Endothelial cell of umbilical vein (primary cell): ENCODE measurements at regions not wholly inside any gene's neighbourhood (a gene's known extent, or its start where the extent isn't known, plus 50 kb on each side); places are given as distances from the start of the nearest gene placed in this dataset.

Experiments
- BruUV-seq: library from RNA; stranded (reverse); fragments of 400-500 nt; replicated peaks from 2 replicates; lab custom pipeline; 2021; lab: Mats Ljungman, UMichigan
- CTCF ChIA-PET: fragments of 300-600, 350-600 bp; sonication (Branson Sonifier 250); formaldehyde crosslinking; loops from one replicate; lab custom pipeline; 2021; ENCODE audit warnings: antibody characterized with exemption, inconsistent platforms; lab: Charles Lee
- POLR2A ChIA-PET: fragments of 300-600, 350-600 bp; sonication (Branson Sonifier 250); formaldehyde crosslinking; loops from one replicate; lab custom pipeline; 2021; ENCODE audit warnings: antibody characterized with exemption, inconsistent platforms; lab: Charles Lee
- DNase-seq: peaks from one replicate; pipeline ENCODE4 v3.0.0-alpha.2; 2011; ENCODE audit warnings: low read depth, low spot score
- FAIRE-seq: peaks from 2 replicates; lab custom pipeline; 2011; peaks lifted over from hg19 to GRCh38; lab: Jason Lieb, UNC
- H2AFZ ChIP-seq: 2 replicates; pipeline ENCODE4 v1.6.0; 2012; ENCODE audit warnings: low read depth, low read length, control low read depth, inconsistent platforms
- H3K27ac ChIP-seq: 2 replicates; pipeline ENCODE4 v1.5.1; 2011; ENCODE audit warnings: low read depth, mild to moderate bottlenecking, control low read depth, low read length, moderate library complexity; ENCODE audit not compliant: insufficient read depth
- H3K27me3 ChIP-seq, 2 experiments: 2 replicates each; pipeline versions ENCODE4 v1.6.0 to v1.6.1; 2011; ENCODE audit warnings: low read length in 2 of 2, mixed read lengths in 1 of 2; ENCODE audit not compliant: control insufficient read depth in 2 of 2, insufficient read depth in 2 of 2
- H3K36me3 ChIP-seq, 2 experiments: 2 replicates in 1 of 2; 3 replicates in 1 of 2; pipeline ENCODE4 v1.5.1; 2011; ENCODE audit warnings: low read length in 2 of 2, mild to moderate bottlenecking in 1 of 2, moderate library complexity in 1 of 2; ENCODE audit not compliant: control insufficient read depth in 2 of 2, insufficient read depth in 2 of 2; ENCODE audit errors: extremely low read depth in 1 of 2
- H3K4me1 ChIP-seq: 3 replicates; pipeline ENCODE4 v1.5.1; 2011; ENCODE audit warnings: mild to moderate bottlenecking, low read length; ENCODE audit not compliant: control insufficient read depth, insufficient read depth; ENCODE audit errors: extremely low read depth
- H3K4me2 ChIP-seq: 2 replicates; pipeline ENCODE4 v1.6.1; 2011; ENCODE audit warnings: low read length, control low read depth, mixed read lengths; ENCODE audit not compliant: insufficient read depth
- H3K4me3 ChIP-seq, 3 experiments: fragments of 200-600 bp in 1 of 3; sonication (generic), shearing (Covaris generic) in 1 of 3; replicated peaks in 1 of 3; 2 replicates each; pipeline ENCODE4 v1.5.1; 2011 to 2016; ENCODE audit warnings: control low read depth in 3 of 3, low read length in 3 of 3, mild to moderate bottlenecking in 2 of 3, inconsistent platforms in 1 of 3, low read depth in 1 of 3, moderate library complexity in 1 of 3; ENCODE audit not compliant: insufficient read depth in 1 of 3
- H3K79me2 ChIP-seq: 2 replicates; pipeline ENCODE4 v1.6.0; 2012; ENCODE audit warnings: low read length, inconsistent platforms; ENCODE audit not compliant: control insufficient read depth, insufficient read depth
- H3K9ac ChIP-seq: replicated peaks from 2 replicates; pipeline ENCODE3; 2011; ENCODE audit warnings: low read length, control low read depth; ENCODE audit not compliant: insufficient read depth; ENCODE audit errors: extremely low read depth
- H3K9me1 ChIP-seq: replicated peaks from 3 replicates; pipeline ENCODE4 v1.6.0; 2011; ENCODE audit warnings: mild to moderate bottlenecking, low read length; ENCODE audit not compliant: control insufficient read depth, insufficient read depth; ENCODE audit errors: extremely low read depth
- H3K9me3 ChIP-seq: replicated peaks from 2 replicates; pipeline ENCODE4 v1.5.1; 2012; ENCODE audit warnings: low read length, inconsistent platforms; ENCODE audit not compliant: control insufficient read depth, insufficient read depth
- H4K20me1 ChIP-seq: replicated peaks from 2 replicates; pipeline ENCODE3; 2011; ENCODE audit warnings: mild to moderate bottlenecking, low read length; ENCODE audit not compliant: control insufficient read depth, insufficient read depth; ENCODE audit errors: extremely low read depth
- EZH2 ChIP-seq: IDR thresholded peaks from 2 replicates; pipeline ENCODE4 v1.6.1; 2012; ENCODE audit warnings: borderline replicate concordance, low read depth, mild to moderate bottlenecking, moderate library complexity, low read length, inconsistent platforms; ENCODE audit not compliant: severe bottlenecking
- FOS ChIP-seq: IDR thresholded peaks from 2 replicates; pipeline ENCODE4 v1.6.1; 2011; ENCODE audit warnings: mild to moderate bottlenecking, low read length, moderate library complexity, borderline replicate concordance; ENCODE audit not compliant: insufficient read depth
- GATA2 ChIP-seq: IDR thresholded peaks from 2 replicates; pipeline ENCODE4 v1.7.0; 2011; ENCODE audit warnings: low read depth, mild to moderate bottlenecking, moderate library complexity, mixed read lengths, low read length; ENCODE audit not compliant: insufficient read length, insufficient read depth
- JUN ChIP-seq: IDR thresholded peaks from 2 replicates; pipeline ENCODE4 v1.6.1; 2011; ENCODE audit warnings: borderline replicate concordance, low read depth; ENCODE audit not compliant: insufficient read length, insufficient read depth
- MYC ChIP-seq: IDR thresholded peaks from one replicate; pipeline ENCODE4 v1.6.1; 2011; ENCODE audit warnings: mild to moderate bottlenecking, low read depth, low read length
- POLR2A ChIP-seq: IDR thresholded peaks from 2 replicates; pipeline ENCODE4 v1.6.1; 2012; ENCODE audit warnings: low read depth, mild to moderate bottlenecking, control low read depth, low read length
- POLR2AphosphoS5 ChIP-seq: IDR thresholded peaks from 2 replicates; pipeline ENCODE4 v1.6.1; 2012; ENCODE audit warnings: low read depth, mild to moderate bottlenecking, control low read depth, low read length, moderate library complexity; ENCODE audit not compliant: insufficient read depth
- dilution Hi-C: fragments of 300-500 bp; cut with MboI; formaldehyde crosslinking; loops from one replicate; pipeline ENCODE4 v1.15.0; 2019; ENCODE audit warnings: low sequenced_read_pairs; ENCODE audit not compliant: extremely low pct_ligation_motif_present
- intact Hi-C: fragments of 100-400 bp; cut with micrococcal nuclease; formaldehyde crosslinking; loops from one replicate; pipeline ENCODE4 v1.10.0; 2022
- TF ChIP-seq, protein P1 (sequence below), 2 donors: IDR thresholded peaks; 1 replicate in 1 of 2; 2 replicates in 1 of 2; pipeline ENCODE4 v1.5.1; 2011; ENCODE audit warnings: low read length in 2 of 2, mild to moderate bottlenecking in 2 of 2, moderate library complexity in 2 of 2, control low read depth in 1 of 2, inconsistent platforms in 1 of 2, low read depth in 1 of 2; ENCODE audit not compliant: insufficient read depth in 1 of 2; ENCODE audit errors: extremely low read depth in 1 of 2
- TF ChIP-seq, protein P2 (sequence below): IDR thresholded peaks from 2 replicates; pipeline ENCODE4 v1.6.1; 2011; ENCODE audit not compliant: insufficient read depth, insufficient read length

DNA sequence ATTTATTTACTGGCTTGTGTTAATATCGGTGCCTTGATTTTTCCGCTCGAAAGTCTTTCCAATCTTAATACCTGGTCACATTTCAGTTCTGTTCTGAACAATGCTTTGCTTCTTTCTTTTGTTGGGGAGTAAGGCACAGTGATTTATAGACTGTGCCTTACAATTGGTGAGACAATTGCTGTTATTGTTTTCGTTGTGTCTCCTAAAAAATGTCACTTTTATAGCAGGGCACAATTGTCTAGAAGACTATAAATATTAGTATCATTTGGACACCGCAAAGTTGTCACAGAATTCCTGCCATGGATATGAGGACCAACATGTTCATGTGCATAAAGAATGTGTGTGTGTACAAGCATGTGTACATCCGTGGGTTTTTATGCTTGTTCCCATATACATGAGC lies 231.9 kb downstream of the INSIG2 start:
- DNase-seq (no peak), FAIRE-seq (no peak)
- Histone ChIP-seq H3K27me3 (no peaks in the 10 kb centered on the region), H3K9me3 (no peaks in the 10 kb centered on the region), H3K4me3 (no peak overlapping the region), H3K27ac (no peak overlapping the region), H3K9ac (no peak overlapping the region), H3K79me2 (no peaks in the 10 kb centered on the region), H3K36me3 (no peaks in the 10 kb centered on the region), H2AFZ (no peak overlapping the region), H3K4me2 (no peak overlapping the region), H3K9me1 (no peaks in the 10 kb centered on the region), H4K20me1 (no peaks in the 10 kb centered on the region), H3K4me1 (no peaks in the 10 kb centered on the region)
- TF ChIP-seq MYC (no peak), EZH2 (no peak), JUN (no peak), FOS (no peak), POLR2AphosphoS5 (no peak), GATA2 (no peak), POLR2A (no peak)
- TF ChIP-seq, protein P1, sequence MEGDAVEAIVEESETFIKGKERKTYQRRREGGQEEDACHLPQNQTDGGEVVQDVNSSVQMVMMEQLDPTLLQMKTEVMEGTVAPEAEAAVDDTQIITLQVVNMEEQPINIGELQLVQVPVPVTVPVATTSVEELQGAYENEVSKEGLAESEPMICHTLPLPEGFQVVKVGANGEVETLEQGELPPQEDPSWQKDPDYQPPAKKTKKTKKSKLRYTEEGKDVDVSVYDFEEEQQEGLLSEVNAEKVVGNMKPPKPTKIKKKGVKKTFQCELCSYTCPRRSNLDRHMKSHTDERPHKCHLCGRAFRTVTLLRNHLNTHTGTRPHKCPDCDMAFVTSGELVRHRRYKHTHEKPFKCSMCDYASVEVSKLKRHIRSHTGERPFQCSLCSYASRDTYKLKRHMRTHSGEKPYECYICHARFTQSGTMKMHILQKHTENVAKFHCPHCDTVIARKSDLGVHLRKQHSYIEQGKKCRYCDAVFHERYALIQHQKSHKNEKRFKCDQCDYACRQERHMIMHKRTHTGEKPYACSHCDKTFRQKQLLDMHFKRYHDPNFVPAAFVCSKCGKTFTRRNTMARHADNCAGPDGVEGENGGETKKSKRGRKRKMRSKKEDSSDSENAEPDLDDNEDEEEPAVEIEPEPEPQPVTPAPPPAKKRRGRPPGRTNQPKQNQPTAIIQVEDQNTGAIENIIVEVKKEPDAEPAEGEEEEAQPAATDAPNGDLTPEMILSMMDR (IDR thresholded peaks at IDR 0.05; ENCODE audit: extremely low read depth in 1 of 2, insufficient read depth in 1 of 2, low read depth in 1 of 2, low read length in 2 of 2): no peak
- TF ChIP-seq, protein P2, sequence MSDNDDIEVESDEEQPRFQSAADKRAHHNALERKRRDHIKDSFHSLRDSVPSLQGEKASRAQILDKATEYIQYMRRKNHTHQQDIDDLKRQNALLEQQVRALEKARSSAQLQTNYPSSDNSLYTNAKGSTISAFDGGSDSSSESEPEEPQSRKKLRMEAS: no peak
- no TSS peak for BruUV-seq
- dilution Hi-C loops (no loop called here), intact Hi-C loops (no loop called here)
- ChIA-PET CTCF (no interaction called here), POLR2A (no interaction called here)
